Eye (tissue), 1 donor: ENCODE measurements at regions not wholly inside any gene's neighbourhood (a gene's known extent, or its start where the extent isn't known, plus 50 kb on each side); places are given as distances from the start of the nearest gene placed in this dataset.
"Not testable (repeated sequence)": the region's sequence is repeated elsewhere in the genome, so short reads cannot be mapped to it uniquely, and the experiment has no call there.

Source experiments
- DNase-seq: peaks from one replicate; pipeline ENCODE4 v3.0.0-alpha.2; 2015

- no peak for DNase-seq
Observed at GRCh38 chr17:70377654-70378053, 208.3 kb downstream of the KCNJ2 start.

GRCh38 chr17:70378076-70378475 lies 208.7 kb downstream of the KCNJ2 start:
- DNase-seq: no peak

- no peak for DNase-seq
Observed at GRCh38 chr17:70379945-70380344, 210.6 kb downstream of the KCNJ2 start.

DNA sequence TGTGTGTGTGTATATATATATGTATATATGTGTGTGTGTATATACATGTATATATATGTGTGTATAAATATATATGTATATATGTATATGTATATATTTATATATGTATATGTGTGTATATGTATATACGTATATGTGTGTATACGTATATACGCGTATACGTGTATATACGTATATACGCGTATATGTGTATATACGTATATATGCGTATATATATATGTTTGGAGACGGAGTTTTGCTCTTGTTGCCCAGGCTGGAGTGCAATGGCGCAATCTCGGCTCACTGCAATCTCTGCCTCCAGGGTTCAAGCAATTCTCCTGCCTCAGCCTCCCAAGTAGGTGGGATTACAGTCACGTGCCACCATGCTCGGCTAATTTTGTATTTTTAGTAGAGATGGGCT lies 212.6 kb downstream of the KCNJ2 start:
- DNase-seq: not testable (repeated sequence)

DNA sequence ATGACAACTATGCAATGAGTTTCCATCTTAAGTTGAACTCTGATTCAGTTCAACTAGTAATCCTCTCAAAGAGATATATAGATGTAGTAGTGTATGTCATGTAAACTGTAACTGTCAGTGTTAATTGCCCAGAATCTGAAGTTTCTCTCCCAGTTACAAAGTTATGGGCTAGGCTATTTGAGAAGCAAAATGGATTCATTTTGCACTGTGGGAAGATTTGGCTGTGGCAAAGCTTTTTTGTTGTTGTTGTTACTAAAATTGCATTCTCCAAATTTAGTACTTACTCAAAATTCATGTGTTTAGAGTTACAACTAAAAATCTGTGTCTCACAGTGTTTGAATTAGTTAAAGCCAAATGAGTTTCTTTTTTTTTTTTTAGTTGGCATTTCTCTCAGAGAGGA lies 219.0 kb downstream of the KCNJ2 start:
- DNase-seq: no peak

- not testable (repeated sequence) for DNase-seq
Observed at GRCh38 chr17:70389232-70389757, 220.0 kb downstream of the KCNJ2 start.

- DNase-seq: no peak
Observed at GRCh38 chr17:70390049-70390448, 220.7 kb downstream of the KCNJ2 start.

- DNase-seq: no peak
Observed at GRCh38 chr17:70394473-70395232, 225.3 kb downstream of the KCNJ2 start.

GRCh38 chr17:70405492-70406220 lies 236.3 kb downstream of the KCNJ2 start:
- DNase-seq: no peak

DNA sequence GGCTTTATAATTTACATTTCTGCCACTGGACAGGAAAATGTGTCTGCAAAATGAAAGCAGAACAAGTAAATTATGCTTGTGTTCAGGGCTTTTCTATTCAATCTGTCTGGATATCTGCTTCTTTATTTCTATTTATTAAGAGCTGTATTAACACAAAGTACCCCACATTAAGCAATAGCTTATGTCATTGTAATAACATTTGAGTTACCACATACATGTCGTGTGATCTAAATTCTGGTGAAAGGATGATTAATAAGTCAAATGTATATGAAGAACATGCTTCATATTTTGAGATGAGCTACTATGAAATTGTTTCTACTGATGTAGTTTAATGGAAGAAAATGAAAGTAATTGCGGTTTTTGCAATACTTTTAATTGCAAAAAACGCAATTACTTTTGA lies 238.2 kb downstream of the KCNJ2 start:
- DNase-seq: no peak

GRCh38 chr17:70408768-70409167 lies 239.4 kb downstream of the KCNJ2 start:
- DNase-seq: no peak

DNA sequence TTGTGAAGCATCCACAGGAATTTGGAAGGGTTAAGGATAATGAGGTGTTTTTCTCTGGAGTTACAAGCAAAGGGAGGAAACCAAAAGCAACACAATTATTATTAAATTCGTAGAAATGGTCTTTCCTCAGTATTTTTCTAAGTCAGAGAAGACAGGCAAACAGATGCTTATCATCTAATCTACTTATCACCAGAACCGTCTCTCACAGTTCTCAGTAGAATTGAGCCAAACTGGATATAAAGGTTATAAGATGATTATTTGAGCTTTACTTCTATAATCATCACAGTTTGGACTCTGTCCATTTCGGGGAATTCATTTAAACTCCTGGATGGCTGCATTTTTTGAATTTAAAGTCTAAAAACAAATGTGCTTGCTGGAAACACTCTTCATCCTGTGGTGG lies 245.0 kb downstream of the KCNJ2 start:
- peak; percentile 12 for DNase-seq

DNA sequence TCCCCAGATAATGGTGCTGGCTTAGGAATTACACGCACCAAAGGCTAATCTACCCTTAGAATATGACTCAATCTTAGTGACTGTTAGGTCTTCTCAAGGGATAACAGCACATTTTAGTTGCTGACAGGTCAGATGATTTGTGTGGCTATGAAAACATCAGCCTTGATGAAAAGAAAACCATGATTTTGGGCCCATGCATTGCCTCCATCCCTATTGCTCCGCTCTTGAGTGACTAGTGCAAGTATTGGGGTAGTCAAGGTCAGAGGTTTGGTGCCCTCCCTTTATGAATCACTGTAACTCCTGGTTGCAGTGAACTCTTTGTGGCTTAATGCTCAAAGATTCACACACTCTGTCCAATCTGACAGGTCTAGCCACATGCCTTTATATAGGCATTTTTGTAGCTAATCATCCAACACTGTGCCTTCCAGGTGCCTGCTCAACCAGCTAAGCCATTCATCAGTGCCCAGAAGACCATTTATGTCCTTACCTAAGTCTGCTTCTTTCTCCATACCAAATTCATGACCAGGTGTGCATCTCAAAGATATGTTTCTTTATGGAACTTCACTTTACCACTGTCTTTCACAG lies 251.6 kb downstream of the KCNJ2 start:
- DNase-seq: no peak

GRCh38 chr17:70422862-70423261 lies 253.5 kb downstream of the KCNJ2 start:
- DNase-seq: no peak

GRCh38 chr17:70423562-70423961 lies 254.2 kb downstream of the KCNJ2 start:
- DNase-seq: no peak

DNA sequence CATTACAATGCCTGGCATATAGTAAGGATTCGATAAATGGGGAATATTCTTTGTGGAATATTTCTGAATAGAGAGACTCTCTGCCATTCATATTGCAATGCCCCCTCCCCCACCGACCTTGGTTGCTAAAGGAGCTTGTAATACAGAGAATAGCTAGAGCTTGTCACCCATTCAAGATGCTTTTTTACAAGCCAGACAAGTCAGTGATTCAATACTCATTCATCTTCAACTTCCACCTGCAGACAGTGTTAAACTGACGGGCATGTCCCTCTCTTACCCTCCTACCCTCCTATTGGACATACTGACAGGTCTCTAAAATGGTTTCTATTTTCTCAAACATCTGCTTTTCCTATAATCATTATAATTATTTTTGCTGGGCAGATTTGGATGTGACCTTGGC lies 257.4 kb downstream of the KCNJ2 start:
- DNase-seq: no peak

DNA sequence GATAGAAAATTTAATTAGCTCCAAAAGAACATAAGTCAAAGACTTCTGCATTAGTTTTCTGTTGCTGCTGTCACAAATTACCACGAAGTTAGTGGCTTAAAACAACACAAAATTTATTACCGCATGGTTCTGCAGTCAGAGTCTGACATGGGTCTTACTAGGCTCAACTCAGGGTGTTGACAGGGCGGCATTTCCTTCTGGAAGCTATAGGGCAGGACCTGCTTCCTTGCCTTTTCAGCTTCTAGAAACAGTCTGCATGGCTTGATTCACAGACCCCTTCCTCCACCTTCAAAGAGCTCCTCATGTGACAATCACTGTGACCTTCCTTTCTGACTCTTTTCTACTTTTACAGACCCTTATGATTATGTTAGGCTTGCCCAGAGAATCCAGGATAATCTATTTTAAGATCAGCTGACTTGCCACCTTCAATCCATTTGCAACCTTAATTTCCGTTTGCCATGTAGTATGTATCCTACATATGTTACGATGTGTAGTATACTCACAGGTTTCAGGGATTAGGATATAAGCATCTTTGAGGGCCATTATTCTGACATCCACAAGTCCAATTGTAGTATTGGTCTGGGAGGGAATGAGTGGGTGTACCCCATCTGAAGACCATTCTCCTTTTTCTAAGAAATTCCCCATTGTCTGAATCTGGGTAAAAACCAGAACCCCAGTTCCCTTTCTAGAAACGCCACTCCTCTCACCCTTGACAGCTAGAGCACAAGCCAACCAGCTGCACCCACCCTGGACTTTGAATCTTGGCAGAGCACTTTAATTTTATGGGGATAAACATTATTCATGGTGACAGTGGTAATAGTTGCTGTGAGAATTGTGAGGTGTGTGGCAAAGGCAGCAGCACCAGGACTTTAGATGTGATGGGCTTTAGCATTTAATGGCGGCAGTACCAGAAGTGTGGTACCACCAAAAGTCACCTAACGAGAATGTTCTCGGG lies 265.5 kb downstream of the KCNJ2 start:
- no peak for DNase-seq

GRCh38 chr17:70437656-70438055 lies 268.3 kb downstream of the KCNJ2 start:
- DNase-seq: no peak

DNA sequence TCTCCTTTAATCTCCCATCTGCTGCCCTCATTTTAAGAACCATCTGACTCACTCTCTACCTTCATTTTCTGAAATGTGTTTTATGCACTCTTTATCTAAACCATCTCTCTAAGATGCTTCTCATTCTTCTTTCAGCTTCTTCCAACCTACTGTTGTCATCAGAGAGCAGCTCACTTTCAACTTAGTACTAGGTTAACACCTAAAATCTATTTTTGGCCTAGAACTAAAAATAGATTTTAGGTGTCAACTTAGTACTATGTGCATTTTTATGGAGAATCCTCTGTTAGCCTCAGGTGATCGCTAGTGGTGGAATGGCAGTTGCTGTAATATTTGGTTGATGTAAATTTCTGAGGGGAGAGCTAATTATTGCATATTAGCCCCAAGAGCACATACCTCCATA lies 277.1 kb downstream of the KCNJ2 start:
- DNase-seq: no peak

DNA sequence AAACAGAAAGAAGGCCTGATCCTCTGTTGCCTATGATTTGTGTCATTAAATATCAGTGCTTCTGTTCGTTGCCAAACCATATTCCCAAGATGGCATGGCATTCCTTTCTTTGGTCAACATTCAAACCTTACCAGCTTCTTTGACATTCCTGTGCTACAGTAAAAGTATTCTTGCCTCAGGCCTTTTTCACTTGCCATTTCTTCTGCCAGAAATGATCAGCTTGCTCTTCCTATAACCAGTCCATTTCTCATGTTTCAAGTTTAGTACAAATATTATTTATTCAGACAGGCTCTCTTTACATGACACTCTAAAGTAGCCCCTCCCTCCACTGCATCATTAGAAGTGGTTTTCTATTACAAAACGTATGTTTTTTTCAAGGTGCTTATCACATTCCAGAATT lies 278.3 kb downstream of the KCNJ2 start:
- DNase-seq: no peak

GRCh38 chr17:70453075-70453474 lies 283.7 kb downstream of the KCNJ2 start:
- not testable (repeated sequence) for DNase-seq

- DNase-seq: no peak
Observed at GRCh38 chr17:70454377-70454776, 285.0 kb downstream of the KCNJ2 start.

DNA sequence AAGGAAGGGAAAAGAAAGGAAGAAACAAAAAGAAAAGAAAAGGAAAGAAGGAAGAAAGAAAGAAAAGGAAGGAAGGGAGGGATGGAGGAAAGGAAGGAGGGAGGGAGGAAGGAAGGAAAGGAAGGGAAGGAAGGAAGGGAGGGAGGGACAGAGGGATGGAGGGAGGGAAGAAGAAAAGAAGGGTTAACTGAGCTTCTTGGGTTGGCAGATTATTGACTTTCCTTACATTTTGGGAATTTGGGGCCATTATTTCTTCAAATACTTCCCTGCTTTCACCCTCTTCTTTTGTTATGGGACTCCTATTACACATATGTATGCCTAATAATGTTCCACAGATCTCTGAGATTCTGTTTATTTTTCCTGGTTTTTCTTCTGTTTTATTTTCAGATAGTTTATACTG lies 285.6 kb downstream of the KCNJ2 start:
- no peak for DNase-seq
